K562 (cell line): ENCODE measurements at regions not wholly inside any gene's neighbourhood (a gene's known extent, or its start where the extent isn't known, plus 50 kb on each side); places are given as distances from the start of the nearest gene placed in this dataset.
"Not testable (repeated sequence)": the region's sequence is repeated elsewhere in the genome, so short reads cannot be mapped to it uniquely, and the experiment has no call there.

Experiments used
- ATAC-seq: fragments of 200-7000 bp; cut with Tn5 transposase; 3 replicates; pipeline ENCODE4 v1.9.1; 2020; ENCODE audit warnings: moderate library complexity
- BruUV-seq: library from RNA; stranded (reverse); fragments of 400-500 nt; replicated peaks from 2 replicates; lab custom pipeline; 2021; lab: Mats Ljungman, UMichigan
- CTCF ChIA-PET: fragments of 300-600 bp; formaldehyde crosslinking; extraction: SDS; loops from one replicate; lab custom pipeline; 2021; ENCODE audit warnings: low intra/inter-chr PET ratio; lab: Yijun Ruan, JAX
- POLR2A ChIA-PET: fragments of 300-600, 350-650 bp; sonication (Branson Sonifier 250); formaldehyde crosslinking; extraction: SDS; loops from one replicate; lab custom pipeline; 2021; ENCODE audit warnings: antibody characterized with exemption, inconsistent platforms; lab: Yijun Ruan, JAX
- DNase-seq, 4 experiments: peaks; one replicate each; pipeline versions ENCODE4 v3.0.0 to v3.0.0-alpha.2; 2011 to 2018; ENCODE audit warnings: low spot score in 3 of 4, mixed read lengths in 3 of 4; ENCODE audit errors: extremely low read depth in 1 of 4
- FAIRE-seq: peaks from 2 replicates; lab custom pipeline; 2011; peaks lifted over from hg19 to GRCh38; lab: Jason Lieb, UNC
- H2AFZ ChIP-seq: 2 replicates; pipeline ENCODE4 v1.6.0; 2011; ENCODE audit warnings: low read depth, low read length, control low read depth, inconsistent platforms
- H3K27ac ChIP-seq: fragments of 200-600 bp; 3 replicates; pipeline ENCODE4 v1.8.0; 2011; ENCODE audit warnings: low read depth, mild to moderate bottlenecking, control low read depth, inconsistent platforms, low read length, moderate library complexity, mixed read lengths; ENCODE audit errors: extremely low read depth
- H3K27me3 ChIP-seq, 2 experiments: fragments of 300-600 bp in 1 of 2; 2 replicates in 1 of 2; 3 replicates in 1 of 2; pipeline versions ENCODE4 v1.6.0 to v1.8.0; 2011; ENCODE audit warnings: inconsistent platforms in 2 of 2, low read length in 2 of 2, mild to moderate bottlenecking in 1 of 2, mixed read lengths in 1 of 2, moderate library complexity in 1 of 2; ENCODE audit not compliant: control insufficient read depth in 2 of 2, insufficient read depth in 2 of 2
- H3K36me3 ChIP-seq: fragments of 300-600 bp; 3 replicates; pipeline ENCODE4 v1.8.0; 2011; ENCODE audit warnings: mild to moderate bottlenecking, low read length, inconsistent platforms; ENCODE audit not compliant: control insufficient read depth, insufficient read depth
- H3K4me1 ChIP-seq, 2 experiments: fragments of 200-600 bp in 1 of 2; replicated peaks in 1 of 2; 2 replicates in 1 of 2; 3 replicates in 1 of 2; pipeline versions ENCODE4 v1.5.1 to v1.8.0; 2011; ENCODE audit warnings: inconsistent platforms in 2 of 2, low read length in 2 of 2, mild to moderate bottlenecking in 1 of 2, mixed read lengths in 1 of 2, moderate library complexity in 1 of 2; ENCODE audit not compliant: control insufficient read depth in 2 of 2, insufficient read depth in 2 of 2
- H3K4me2 ChIP-seq: 2 replicates; pipeline ENCODE4 v1.6.1; 2011; ENCODE audit warnings: low read length, control low read depth, inconsistent platforms, mixed read lengths; ENCODE audit not compliant: insufficient read depth
- H3K4me3 ChIP-seq: fragments of 200-600 bp; sonication (generic), shearing (Covaris generic); 2 replicates; pipeline ENCODE4 v1.5.1; 2016; ENCODE audit warnings: control low read depth, inconsistent platforms
- H3K79me2 ChIP-seq: fragments of 200-600 bp; 3 replicates; pipeline ENCODE4 v1.8.0; 2011; ENCODE audit warnings: low read length, inconsistent platforms; ENCODE audit not compliant: control insufficient read depth, insufficient read depth
- H3K9ac ChIP-seq, 2 experiments: 2 replicates each; pipeline versions ENCODE4 v1.6.0 to v1.6.1; 2011; ENCODE audit warnings: low read depth in 2 of 2, low read length in 2 of 2, control low read depth in 1 of 2, inconsistent platforms in 1 of 2, mild to moderate bottlenecking in 1 of 2, mixed read lengths in 1 of 2; ENCODE audit not compliant: insufficient read depth in 1 of 2
- H3K9me1 ChIP-seq: one replicate; pipeline ENCODE4 v1.6.0; 2011; ENCODE audit warnings: inconsistent platforms, mild to moderate bottlenecking, low read length, moderate library complexity; ENCODE audit not compliant: control insufficient read depth, insufficient read depth
- H3K9me3 ChIP-seq: replicated peaks from 2 replicates; pipeline ENCODE4 v1.5.1; 2011; ENCODE audit warnings: low read depth, low read length, inconsistent platforms; ENCODE audit not compliant: control insufficient read depth, insufficient read depth
- H4K20me1 ChIP-seq: replicated peaks from 2 replicates; pipeline ENCODE4 v1.6.1; 2011; ENCODE audit warnings: low read length, inconsistent platforms, mixed read lengths; ENCODE audit not compliant: control insufficient read depth, insufficient read depth
- BRD4 ChIP-seq: fragments of 200-600 bp; sonication (generic); IDR thresholded peaks from 2 replicates; pipeline ENCODE4 v1.6.1; 2017; ENCODE audit warnings: inconsistent platforms
- KAT7 ChIP-seq: sonication (generic); formaldehyde crosslinking; IDR thresholded peaks from 2 replicates; pipeline ENCODE4 v1.8.0; 2022; ENCODE audit warnings: missing genetic modification reagents, mild to moderate bottlenecking, borderline replicate concordance
- RCOR1 ChIP-seq, 2 experiments: IDR thresholded peaks; 2 replicates each; pipeline ENCODE4 v1.6.1; 2012; ENCODE audit warnings: low read depth in 2 of 2, low read length in 2 of 2, borderline replicate concordance in 1 of 2, improper control_type of control experiment in 1 of 2
- U2AF1 ChIP-seq: fragments of 200-400 bp; formaldehyde crosslinking; optimal IDR thresholded peaks from 2 replicates; pipeline ENCODE3; 2017; ENCODE audit warnings: mild to moderate bottlenecking, low read depth, low read length, moderate library complexity
- ZBTB11 ChIP-seq, 3 experiments: fragments of 200-800 bp in 1 of 3; fragments of 250-450 bp in 1 of 3; fragments of 450-650 bp in 1 of 3; sonication (Bioruptor Pico) in 1 of 3; sonication (Bioruptor generic) in 1 of 3; formaldehyde crosslinking in 1 of 3; IDR thresholded peaks; 2 replicates each; pipeline versions ENCODE4 v1.6.1 to v1.8.0; 2016 to 2022; ENCODE audit warnings: mild to moderate bottlenecking in 2 of 3, missing genetic modification characterization in 2 of 3, missing compliant biosample characterization in 1 of 3, moderate library complexity in 1 of 3
- ZFP1 ChIP-seq: fragments of 450-650 bp; formaldehyde crosslinking; IDR thresholded peaks from 2 replicates; pipeline ENCODE4 v1.4.0; 2020; ENCODE audit warnings: mild to moderate bottlenecking, mixed read lengths
- ZNF507 ChIP-seq: conservative IDR thresholded peaks from 2 replicates; pipeline ENCODE4 v1.6.1; 2017; ENCODE audit warnings: missing genetic modification characterization, missing compliant biosample characterization
- WGBS: fragments of 100-300 bp; shearing (Covaris generic); methylation state at CpG from one replicate; pipeline ENCODE4 v1.1.6; 2016; ENCODE audit warnings: low coverage, mixed read lengths; ENCODE audit not compliant: insufficient coverage; ENCODE audit errors: missing lambda C conversion rate; 5-methylcytosine and 5-hydroxymethylcytosine counted together
- in situ Hi-C: fragments of 300-500 bp; cut with MboI; formaldehyde crosslinking; loops from 4 replicates; pipeline ENCODE4 v1.15.0; 2018; ENCODE audit warnings: inconsistent platforms, mixed read lengths
- intact Hi-C: fragments of 100-400 bp; cut with micrococcal nuclease; formaldehyde crosslinking; loops from 2 replicates; pipeline ENCODE4 v1.14.2; 2022

- no peak for TF ChIP-seq ZBTB11 (CRISPR knock-in tag; IDR thresholded peaks at IDR 0.05)
- no peak for TF ChIP-seq RCOR1 (IDR thresholded peaks at IDR 0.05; ENCODE audit: borderline replicate concordance in 1 of 2, low read depth in 2 of 2, low read length in 2 of 2)
- no peak for TF ChIP-seq KAT7 (CRISPR knock-in tag)
- no peak for TF ChIP-seq U2AF1
- no peak for TF ChIP-seq ZNF507 (tag)
- TF ChIP-seq ZFP1 (CRISPR knock-in tag) = no peak
- no peak for TF ChIP-seq BRD4
Measured at GRCh38 chr1:14273811-14274210, 324.7 kb upstream of the KAZN start (continued).

GRCh38 chr1:14279891-14280290 is 318.6 kb upstream of the KAZN start:
- H3K27ac ChIP-seq, H3K4me3 ChIP-seq, DNase-seq, H3K27me3 ChIP-seq, H3K9me3 ChIP-seq, BruUV-seq, CTCF ChIA-PET, H3K9ac ChIP-seq, POLR2A ChIA-PET, H3K79me2 ChIP-seq, H3K4me2 ChIP-seq, H3K36me3 ChIP-seq, intact Hi-C loops, ATAC-seq, H4K20me1 ChIP-seq, in situ Hi-C loops, H3K4me1 ChIP-seq, H3K9me1 ChIP-seq, H2AFZ ChIP-seq, FAIRE-seq: not testable (repeated sequence)
- under 1% methylated on average over 12 of the region's 12 CpGs for WGBS
